HG03045 (cell line): ENCODE measurements at regions not wholly inside any gene's neighbourhood (a gene's known extent, or its start where the extent isn't known, plus 50 kb on each side); places are given as distances from the start of the nearest gene placed in this dataset.
"Not testable (repeated sequence)": the region's sequence is repeated elsewhere in the genome, so short reads cannot be mapped to it uniquely, and the experiment has no call there.

Source experiments
- ATAC-seq: cut with Tn5 transposase; IDR thresholded peaks from one replicate; pipeline ENCODE4 v1.9.1; 2021; ENCODE audit warnings: mild to moderate bottlenecking, moderate library complexity; ENCODE audit not compliant: unreplicated experiment

DNA sequence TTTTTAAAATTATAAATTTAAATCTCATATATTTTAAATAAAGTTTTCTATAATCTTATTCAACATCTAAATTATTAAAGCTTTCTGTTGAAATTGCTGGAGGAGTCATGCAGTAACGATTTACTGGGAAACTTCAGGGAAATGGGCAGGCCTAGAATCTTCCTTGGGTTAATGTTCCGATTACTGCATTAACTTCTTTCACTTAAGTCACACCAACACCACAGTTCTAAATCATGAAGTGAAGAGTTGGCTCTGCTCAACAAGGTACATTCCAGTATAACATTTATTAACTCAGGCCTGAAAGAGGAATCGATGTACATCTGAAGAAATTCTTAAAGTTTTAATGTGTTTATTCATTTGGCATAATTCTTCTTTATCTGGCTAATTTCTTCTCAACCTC, 244.3 kb downstream of the CCER1 start:
- ATAC-seq: no peak

DNA sequence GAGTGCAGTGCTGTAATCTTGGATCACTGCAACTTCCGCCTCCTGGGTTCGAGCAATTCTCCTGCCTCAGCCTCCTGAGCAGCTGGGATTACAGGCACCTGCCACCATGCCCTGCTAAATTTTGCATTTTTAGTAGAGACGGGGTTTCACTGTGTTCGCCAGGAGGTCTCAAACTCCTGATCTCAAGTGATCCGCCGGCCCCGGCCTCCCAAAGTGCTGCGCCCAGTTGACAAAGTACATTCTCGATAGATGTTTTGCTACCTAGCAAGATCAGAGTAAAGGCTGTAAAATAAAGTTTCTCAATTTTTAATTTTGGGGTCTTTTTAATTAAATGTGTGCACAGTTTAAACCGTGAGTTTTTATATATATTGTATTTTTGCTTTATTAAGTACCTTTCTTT, 248.9 kb downstream of the CCER1 start:
- ATAC-seq: no peak

DNA sequence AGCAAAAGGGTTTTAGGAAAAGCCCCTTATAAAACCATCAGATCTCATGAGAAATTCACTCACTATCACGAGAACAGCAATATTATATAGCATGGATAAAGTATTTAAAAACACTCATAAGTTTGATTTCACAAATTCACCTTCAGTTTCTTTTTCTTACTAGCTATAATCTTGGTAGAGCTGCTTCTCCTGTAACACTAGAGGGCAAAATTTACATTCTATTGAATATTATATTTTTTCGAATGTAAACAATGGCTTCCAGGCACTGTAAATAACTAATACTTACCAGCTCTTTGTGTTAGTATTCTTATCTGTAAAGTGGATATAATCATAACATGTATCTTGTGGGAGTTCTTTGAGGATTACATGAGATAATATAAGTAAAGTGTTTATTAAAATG, 259.6 kb downstream of the CCER1 start:
- ATAC-seq: no peak

DNA sequence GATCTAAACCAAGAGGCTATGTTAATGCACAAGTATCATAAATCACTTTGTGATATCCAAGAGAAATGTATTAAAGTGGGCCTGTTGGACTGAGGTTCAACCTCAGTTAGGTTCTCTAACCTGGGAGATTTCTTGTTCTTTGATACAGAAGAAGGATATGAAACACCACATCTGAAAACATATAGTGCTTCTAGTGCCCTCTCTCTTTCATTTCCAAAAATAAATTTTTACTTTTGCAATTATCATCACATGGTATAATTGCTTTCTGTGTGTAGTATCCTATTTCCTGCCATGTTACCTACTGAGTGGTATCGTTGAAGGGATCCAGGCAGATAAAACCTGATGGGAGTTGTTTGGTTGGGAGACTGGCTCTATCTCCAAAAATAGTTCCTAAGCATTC, 264.9 kb downstream of the CCER1 start:
- no peak for ATAC-seq

DNA sequence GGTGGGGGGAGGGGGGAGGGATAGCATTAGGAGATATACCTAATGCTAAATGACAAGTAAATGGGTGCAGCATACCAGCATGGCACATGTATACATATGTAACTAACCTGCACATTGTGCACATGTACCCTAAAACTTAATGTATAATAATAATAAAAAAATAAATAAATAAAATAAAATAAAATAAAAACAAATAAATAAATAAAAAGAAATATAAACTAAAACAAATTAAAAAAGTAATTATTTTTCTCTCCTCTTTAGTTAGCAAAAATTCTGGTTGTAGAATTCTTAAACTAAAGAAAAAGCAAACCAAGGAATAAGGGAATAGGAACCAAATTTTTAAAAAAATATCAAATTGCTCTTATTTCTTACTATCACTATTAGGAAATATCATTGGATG, 267.3 kb downstream of the CCER1 start:
- ATAC-seq: not testable (repeated sequence)

DNA sequence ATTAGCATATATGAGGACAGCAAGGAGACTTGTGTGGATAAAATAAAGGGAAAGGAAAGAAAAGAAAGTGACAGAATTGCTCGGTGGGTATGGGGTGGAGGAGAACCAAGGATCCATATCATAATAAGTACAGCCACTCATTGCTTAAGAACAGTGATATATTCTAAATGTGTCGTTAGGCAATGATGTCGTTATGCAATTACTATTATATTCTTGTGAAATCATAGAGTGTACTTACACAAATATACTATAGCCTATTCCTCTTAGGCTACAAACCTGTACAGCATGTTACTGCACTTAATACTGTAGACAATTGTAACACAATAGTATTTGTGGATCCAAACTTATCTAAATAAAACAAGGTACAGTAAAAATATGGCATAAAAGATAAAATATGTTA, 271.1 kb downstream of the CCER1 start:
- ATAC-seq: no peak

DNA sequence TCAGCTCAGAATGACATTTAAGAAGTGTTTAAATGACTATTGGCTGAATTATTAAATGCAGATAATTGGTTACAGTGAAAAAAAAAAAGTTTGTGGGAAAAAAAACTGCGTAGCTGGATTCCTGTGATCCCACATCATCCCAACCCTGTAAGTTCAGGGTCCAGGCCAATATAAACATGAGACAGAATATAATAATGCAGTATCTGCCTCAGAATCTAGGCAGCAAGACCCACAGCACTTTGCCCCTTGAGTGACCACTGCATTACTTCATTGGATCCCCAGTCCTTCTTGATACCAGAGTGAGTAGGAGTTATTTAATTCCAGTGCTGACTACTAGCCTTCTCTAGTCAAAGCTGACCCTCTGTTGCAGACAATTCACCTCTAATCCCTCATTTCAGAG, 272.6 kb downstream of the CCER1 start:
- ATAC-seq: no peak

DNA sequence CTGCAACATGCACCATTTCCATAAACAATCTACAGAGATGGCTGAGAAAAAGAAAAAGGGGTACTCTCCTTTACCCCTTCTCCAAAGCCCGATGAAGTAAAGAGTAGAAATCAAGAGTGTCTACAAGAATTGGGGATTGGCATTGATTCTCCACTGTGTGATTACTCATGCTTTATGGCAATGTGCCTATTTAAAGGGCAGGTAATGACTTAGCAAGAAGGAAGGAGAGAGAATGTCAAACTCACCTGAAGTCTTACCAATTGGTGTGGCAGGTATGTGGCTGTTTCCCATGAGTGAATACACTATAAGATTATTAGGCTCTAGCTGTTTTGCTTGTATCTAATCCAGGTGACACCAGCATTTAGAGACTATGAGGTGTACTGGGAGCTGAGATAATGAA, 275.3 kb downstream of the CCER1 start:
- no peak for ATAC-seq

DNA sequence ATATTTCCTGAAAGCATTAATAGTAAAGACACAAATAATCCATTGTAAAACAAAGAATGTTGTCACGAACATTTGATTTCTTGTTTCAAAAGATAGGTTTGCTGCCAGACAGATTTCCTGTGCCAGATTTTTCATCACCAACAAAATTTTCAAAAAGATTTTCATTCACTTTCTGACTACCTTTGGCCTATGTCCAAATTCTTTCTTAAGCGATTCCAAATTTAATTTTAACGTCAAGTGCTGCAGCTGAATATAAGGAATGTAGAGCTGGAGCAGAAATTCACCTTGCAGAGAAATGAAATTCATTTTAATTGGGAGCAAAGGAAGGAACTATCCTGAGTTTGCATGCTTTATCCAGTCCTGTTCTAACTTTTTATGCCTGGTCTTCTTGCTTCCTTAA, 277.4 kb downstream of the CCER1 start:
- no peak for ATAC-seq

DNA sequence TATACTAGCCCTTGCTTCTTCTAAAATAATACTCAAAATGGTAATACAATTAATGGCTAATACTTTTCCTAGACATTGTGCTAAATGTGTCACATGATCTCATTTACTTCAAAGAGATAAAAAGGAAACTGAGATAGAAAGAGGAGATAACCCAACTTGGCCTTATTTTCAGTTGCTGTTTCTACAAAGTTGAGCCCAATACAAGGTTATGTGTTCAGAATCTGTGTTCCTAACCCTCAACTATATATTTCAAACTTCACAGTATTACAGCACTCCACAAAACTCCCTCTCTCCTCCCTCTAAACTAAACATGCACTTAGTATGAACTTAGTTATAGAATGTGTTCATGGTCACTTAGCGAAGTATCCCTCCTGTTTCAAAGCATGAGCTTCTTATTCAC, 277.9 kb downstream of the CCER1 start:
- no peak for ATAC-seq

DNA sequence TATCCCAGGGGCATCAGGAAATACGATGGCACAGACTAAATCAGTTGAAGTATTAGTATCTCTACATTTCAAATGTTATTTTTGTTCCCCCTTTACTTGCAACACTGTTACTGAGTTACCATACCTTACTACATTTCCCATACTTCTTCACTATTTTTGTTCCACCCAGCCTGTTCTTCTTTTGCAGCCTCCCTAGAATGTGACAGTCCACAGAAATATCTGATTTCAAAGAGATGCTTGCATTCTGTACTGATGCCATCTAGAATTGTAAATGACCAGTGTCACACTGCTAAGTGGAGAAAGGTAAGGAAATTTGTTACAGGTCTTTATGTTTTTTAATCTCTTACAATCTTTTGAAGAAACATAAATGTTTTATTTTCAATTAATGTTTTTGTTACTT, 279.9 kb downstream of the CCER1 start:
- no peak for ATAC-seq

DNA sequence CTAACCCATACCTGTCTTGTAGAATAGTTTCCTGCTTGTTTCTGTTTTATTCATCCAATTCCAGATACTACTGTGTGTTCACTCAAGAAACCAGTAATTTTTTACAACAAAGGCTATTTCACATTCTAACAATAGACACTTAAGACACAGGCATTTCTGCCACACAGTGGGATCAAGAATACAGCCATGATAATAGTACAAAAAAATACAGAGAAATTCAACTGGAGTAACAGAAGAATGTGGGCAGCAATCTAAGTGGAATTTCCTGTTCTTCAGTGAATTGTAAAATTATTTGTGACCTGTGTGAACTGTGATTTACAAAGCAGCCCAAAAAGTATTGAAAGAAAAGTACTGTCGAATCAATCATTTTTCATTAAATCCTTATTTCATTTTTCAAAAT, 282.9 kb downstream of the CCER1 start:
- ATAC-seq: no peak

DNA sequence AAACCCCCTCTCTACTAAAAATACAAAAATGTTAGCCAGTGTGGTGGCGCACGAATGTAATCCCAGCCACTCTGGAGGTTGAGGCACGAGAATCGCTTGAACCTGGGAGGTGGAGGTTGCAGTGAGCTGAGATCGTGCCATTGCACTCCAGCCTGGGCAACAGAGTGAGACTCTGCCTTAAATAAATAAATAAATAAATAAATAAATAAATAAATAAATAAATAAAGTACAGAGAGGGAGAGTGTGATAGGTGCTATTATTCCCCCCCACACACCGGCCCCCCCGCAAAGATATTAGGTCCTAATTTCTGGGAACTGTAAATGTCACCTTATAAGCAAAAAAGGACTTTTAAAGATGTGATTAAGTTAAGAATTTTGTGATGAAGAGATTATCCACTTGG, 291.0 kb downstream of the CCER1 start:
- not testable (repeated sequence) for ATAC-seq

DNA sequence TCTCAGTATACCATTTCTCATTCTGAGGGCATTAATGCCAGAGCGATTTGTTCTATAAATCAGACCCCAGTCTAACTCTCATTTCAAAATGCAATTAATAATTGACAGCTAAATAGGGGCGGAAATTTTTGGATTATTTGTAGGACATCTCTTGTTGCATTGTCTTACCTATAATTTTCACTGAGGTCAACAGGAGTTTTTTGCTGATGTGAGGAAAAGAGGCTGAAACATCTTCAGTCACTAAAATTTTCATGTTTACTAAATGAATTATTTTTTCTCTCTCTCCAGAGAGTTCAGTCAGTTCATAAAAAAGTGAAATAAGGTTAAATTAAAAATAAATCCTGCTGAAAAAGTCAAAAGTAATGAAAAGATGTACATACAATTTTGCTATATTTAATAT, 295.9 kb downstream of the CCER1 start:
- ATAC-seq: no peak

DNA sequence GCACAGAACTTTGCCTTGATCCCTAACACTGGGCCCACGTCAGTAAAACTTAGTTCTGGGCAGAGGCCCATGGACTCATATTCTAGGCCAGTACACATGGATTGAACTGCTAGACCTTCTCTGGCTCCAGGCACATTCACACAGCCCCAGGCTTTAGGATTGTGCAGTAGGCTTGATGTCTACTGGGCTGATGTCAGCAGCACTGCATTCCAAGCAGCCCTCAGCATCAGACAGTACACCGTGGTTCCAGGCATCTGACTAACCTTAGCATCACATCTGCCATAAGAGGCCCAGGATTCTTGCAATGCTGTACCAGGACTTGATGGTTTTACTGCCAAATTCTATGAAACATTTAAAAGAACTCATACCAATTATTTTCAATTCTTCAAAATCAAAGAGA, 301.9 kb downstream of the CCER1 start:
- no peak for ATAC-seq

DNA sequence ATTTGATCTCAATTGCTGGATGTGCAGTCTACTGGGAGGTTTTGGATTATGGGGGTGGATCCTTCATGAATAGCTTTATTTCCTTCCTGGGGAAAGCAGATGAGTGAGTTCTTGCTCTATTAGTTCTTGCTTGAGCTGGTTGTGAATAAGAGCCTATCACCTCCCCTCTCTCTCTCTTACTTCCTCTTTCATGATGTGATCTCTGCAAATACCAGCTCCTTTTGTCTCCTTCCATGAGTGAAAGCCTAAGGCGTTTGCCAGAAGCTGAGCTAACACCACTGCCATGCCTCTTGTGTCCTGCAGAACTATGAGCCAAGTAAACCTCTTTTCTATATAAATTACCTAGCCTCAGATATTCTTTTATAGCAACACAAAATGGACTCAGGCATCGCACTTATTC, 302.7 kb downstream of the CCER1 start:
- no peak for ATAC-seq

DNA sequence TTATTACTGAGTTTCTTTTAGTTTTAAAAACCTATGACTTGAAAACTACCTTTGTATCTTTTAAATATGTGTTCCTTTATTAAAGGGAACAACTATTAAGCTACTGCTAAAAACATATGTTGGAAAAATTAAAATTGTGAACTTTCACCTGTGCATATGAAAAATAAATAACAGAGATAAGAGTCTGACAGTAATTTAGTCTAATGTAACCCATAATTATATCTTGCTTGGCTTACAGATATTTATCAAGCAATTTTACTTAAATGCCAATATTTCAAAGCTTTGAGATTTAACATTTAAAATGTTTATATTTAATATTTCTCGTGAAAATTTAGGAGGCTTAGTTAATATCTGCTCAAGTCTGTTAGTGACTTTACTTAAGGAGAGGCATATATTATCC, 309.8 kb downstream of the CCER1 start:
- ATAC-seq: no peak

DNA sequence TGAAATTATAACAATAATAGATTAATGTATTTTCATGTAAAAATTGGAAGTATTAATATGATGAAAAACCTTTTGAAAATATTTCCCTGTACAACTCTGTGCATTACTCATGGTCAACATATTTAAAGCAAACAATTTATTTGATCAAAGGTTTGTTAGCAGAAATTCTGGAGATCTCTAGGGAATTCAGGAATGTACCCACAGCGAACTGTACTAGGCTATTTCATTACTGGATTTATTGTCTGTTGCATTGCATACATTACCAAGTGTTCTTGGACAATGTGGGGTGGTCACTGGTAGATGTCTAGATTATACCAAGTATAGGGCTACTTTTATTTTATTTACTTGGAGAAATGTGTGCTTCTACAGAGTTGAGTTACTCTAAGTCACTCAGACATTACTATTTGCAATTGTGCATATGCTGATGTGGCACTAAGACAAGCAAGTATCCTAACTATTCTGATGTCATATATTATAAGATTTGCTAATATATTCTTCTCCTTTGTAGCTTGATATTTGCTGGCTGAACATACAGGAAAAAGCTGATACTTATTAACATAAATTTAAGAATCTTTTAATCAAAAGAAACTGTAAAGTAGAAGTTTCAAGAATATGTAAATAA, 323.3 kb downstream of the CCER1 start:
- no peak for ATAC-seq

DNA sequence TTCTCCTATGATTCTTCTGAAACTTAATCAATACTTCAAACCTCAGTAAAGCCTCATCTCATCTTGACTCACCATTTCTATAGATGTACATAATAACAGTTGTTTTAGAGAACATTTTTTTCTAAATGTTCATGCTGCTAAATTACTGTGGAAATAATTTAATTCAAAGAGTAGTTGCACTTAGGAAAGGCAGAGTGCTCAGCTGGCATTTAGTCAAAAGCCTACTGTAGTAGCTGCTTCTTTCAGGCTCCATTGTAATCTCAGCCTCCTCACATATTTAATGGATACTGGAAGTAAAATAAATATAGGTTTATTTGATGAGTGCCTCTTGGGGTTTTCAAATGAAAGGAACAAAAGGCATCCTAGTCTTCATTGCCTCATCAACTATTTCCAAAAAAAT, 325.0 kb downstream of the CCER1 start:
- no peak for ATAC-seq

DNA sequence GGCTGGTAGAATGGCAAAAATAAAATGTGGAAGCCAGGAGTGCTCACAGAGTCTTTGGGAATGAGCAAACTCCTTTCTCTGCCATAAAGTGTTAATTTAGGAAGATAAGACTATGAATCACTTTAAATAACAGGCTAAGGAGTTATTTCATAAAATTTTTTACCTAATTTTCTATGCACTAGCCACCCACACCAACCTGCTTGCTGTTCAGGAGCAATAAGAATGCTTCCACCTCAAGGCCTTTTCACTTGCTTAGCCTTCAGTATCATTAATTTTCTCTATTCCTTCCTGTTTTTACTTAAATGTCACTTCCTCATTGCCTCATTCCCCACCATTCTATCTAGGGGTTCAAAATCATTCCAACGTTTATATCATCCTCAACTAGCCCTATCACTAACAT, 326.8 kb downstream of the CCER1 start:
- ATAC-seq: no peak

DNA sequence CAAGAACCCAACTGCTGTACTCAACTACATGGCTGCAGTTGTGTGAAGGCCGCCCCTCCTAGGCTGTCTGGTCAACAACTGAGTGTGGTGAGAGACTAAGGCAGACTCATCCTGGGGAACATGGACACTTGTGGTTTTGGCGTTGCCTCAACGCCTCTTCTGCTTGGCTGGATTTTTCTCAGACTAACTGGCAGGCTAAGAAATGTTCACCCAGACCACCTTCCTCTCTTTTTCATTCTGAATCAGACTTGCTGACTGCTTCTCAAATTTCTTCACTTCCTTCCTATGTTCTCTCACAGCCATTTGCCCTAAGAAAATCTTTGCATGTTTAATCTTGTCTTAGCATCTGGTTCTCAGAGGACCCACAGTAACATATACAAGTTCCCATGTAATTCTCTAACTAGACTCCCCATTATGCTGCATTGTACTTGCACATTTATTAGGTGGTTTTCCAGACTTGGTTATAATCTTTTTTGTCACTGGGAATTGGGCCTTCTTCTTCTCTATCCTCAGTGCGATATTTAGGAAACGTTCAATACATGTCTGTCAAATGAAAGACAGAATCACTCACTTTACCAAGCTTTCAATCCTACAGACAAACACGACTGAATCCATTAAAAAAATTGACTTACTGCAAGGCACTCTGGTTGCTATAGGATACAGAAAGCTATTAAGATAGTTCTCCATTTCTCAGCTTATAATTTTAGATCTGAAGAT, 327.6 kb downstream of the CCER1 start:
- ATAC-seq: no peak

DNA sequence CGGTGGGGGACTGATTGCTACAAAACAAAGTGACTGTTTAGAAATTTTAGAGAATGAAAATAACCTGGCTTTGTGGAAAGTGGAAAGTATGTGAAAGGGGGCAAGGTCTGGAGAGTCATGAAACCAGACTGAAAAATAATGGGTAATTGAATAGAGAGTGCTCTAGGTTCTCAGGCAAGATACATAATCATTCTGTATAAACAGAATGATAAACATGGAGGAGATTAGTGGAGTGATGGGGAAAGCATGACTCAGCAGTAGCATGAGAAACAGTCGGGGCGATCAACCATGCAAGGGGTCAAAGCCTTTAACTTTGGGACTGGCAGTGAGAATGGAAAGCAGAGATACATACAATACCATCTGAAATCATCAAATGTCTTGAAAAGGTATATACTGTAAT, 332.5 kb downstream of the CCER1 start:
- ATAC-seq: no peak

DNA sequence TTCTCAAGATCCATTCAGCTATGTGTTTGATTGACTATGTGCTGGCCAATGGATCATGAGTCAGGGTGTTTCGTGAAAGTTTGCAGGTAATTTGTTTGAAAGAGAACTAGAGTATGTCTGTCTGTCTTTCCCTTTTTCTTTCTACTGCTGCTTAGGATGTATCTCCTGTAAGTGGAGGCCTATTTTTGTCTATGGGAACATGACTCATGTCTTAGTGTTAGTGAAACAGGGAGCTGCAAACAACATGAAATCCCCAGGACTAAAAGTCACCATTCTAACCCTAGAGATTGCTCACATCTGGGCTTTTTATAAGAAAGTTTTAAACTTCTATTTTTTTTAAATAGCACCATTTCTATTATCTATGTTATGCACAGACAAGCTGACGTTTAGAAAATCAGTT, 333.0 kb downstream of the CCER1 start:
- no peak for ATAC-seq
